RWPE2 (cell line): ENCODE measurements at regions not wholly inside any gene's neighbourhood (a gene's known extent, or its start where the extent isn't known, plus 50 kb on each side); places are given as distances from the start of the nearest gene placed in this dataset.

Source experiments
- ATAC-seq: fragments of 200-7000 bp; cut with Tn5 transposase; 3 replicates; pipeline ENCODE4 v1.9.1; 2021; ENCODE audit warnings: low read depth
- DNase-seq: peaks from one replicate; pipeline ENCODE4 v3.0.0-alpha.2; 2020; ENCODE audit warnings: low spot score
- H3K27ac ChIP-seq: fragments of 450-650 bp; 2 replicates; pipeline ENCODE4 v1.5.1; 2017; ENCODE audit warnings: mild to moderate bottlenecking; ENCODE audit not compliant: poor library complexity, severe bottlenecking
- H3K27me3 ChIP-seq: fragments of 250-450 bp; sonication (Bioruptor Pico); 2 replicates; pipeline ENCODE4 v1.5.1; 2021; ENCODE audit warnings: mild to moderate bottlenecking, moderate library complexity; ENCODE audit not compliant: insufficient read depth, poor library complexity, severe bottlenecking
- H3K36me3 ChIP-seq: fragments of 250-450 bp; sonication (Bioruptor Pico); 2 replicates; pipeline ENCODE4 v1.5.1; 2020; ENCODE audit warnings: low read depth, mild to moderate bottlenecking, moderate library complexity
- H3K4me1 ChIP-seq: fragments of 250-450 bp; sonication (Bioruptor Pico); 2 replicates; pipeline ENCODE4 v1.5.1; 2021; ENCODE audit warnings: mild to moderate bottlenecking, moderate library complexity; ENCODE audit not compliant: insufficient read depth, poor library complexity, severe bottlenecking
- H3K4me3 ChIP-seq: fragments of 250-450 bp; sonication (Bioruptor Pico); 2 replicates; pipeline ENCODE4 v1.5.1; 2021; ENCODE audit warnings: mild to moderate bottlenecking, moderate library complexity; ENCODE audit not compliant: severe bottlenecking
- H3K9me3 ChIP-seq: fragments of 250-450 bp; sonication (Bioruptor Pico); 2 replicates; pipeline ENCODE4 v1.5.1; 2021; ENCODE audit warnings: mild to moderate bottlenecking, moderate library complexity; ENCODE audit not compliant: severe bottlenecking
- CTCF ChIP-seq: fragments of 450-650 bp; IDR thresholded peaks from one replicate; pipeline ENCODE4 v1.5.1; 2017; ENCODE audit warnings: mild to moderate bottlenecking, moderate library complexity; ENCODE audit not compliant: poor library complexity, severe bottlenecking

GRCh38 chr18:37712776-37713175 lies 147.2 kb upstream of the CELF4 start:
- H3K9me3 ChIP-seq, result no peaks in the 10 kb centered on the region
- no peak overlapping the region for H3K4me3 ChIP-seq
- ATAC-seq, result no peak; the same call in 2 of the 3 replicates
- DNase-seq, result no peak
- no peak for TF ChIP-seq CTCF
- H3K36me3 ChIP-seq, result no peaks in the 10 kb centered on the region
- no peak overlapping the region for H3K27ac ChIP-seq
- no peaks in the 10 kb centered on the region for H3K4me1 ChIP-seq
- no peaks in the 10 kb centered on the region for H3K27me3 ChIP-seq

GRCh38 chr18:37711766-37712505 lies 146.3 kb upstream of the CELF4 start:
- ATAC-seq (no peak), DNase-seq (no peak)
- no peaks in the 10 kb centered on the region for H3K4me1 ChIP-seq
- no peak overlapping the region for H3K27ac ChIP-seq
- no peak overlapping the region for H3K4me3 ChIP-seq
- no peak for TF ChIP-seq CTCF
- H3K36me3 ChIP-seq, result no peaks in the 10 kb centered on the region
- no peaks in the 10 kb centered on the region for H3K9me3 ChIP-seq
- no peaks in the 10 kb centered on the region for H3K27me3 ChIP-seq

- no peak for ATAC-seq
- no peaks in the 10 kb centered on the region for H3K27me3 ChIP-seq
- H3K27ac ChIP-seq, result no peak overlapping the region
- H3K36me3 ChIP-seq, result no peaks in the 10 kb centered on the region
- no peak for DNase-seq
- no peak for TF ChIP-seq CTCF
- H3K4me3 ChIP-seq, result no peak overlapping the region
- no peaks in the 10 kb centered on the region for H3K9me3 ChIP-seq
- H3K4me1 ChIP-seq, result no peaks in the 10 kb centered on the region
Observed at GRCh38 chr18:37710726-37711125, 145.1 kb upstream of the CELF4 start.

- no peaks in the 10 kb centered on the region for H3K36me3 ChIP-seq
- no peaks in the 10 kb centered on the region for H3K9me3 ChIP-seq
- no peaks in the 10 kb centered on the region for H3K4me1 ChIP-seq
- TF ChIP-seq CTCF, result no peak
- DNase-seq (no peak), ATAC-seq (no peak)
- H3K27me3 ChIP-seq, result no peaks in the 10 kb centered on the region
- H3K4me3 ChIP-seq, result no peak overlapping the region
- H3K27ac ChIP-seq, result no peak overlapping the region
Observed at GRCh38 chr18:37709740-37710139, 144.1 kb upstream of the CELF4 start.

GRCh38 chr18:37705016-37705415 lies 139.4 kb upstream of the CELF4 start:
- Histone ChIP-seq H3K27ac (no peak overlapping the region), H3K4me1 (no peaks in the 10 kb centered on the region), H3K27me3 (no peaks in the 10 kb centered on the region), H3K36me3 (no peaks in the 10 kb centered on the region), H3K9me3 (no peaks in the 10 kb centered on the region), H3K4me3 (no peak overlapping the region)
- DNase-seq (no peak), ATAC-seq (no peak)
- no peak for TF ChIP-seq CTCF
